ENCODE measurements at regions not wholly inside any gene's neighbourhood (a gene's known extent, or its start where the extent isn't known, plus 50 kb on each side); places are given as distances from the start of the nearest gene placed in this dataset.

- no peak overlapping the region for H3K27ac Mint-ChIP-seq (ENCODE audit: unreplicated experiment)
- TF ChIP-seq CTCF (IDR thresholded peaks at IDR 0.05): no peak
- DNase-seq (ENCODE audit: extremely low spot score, unreplicated experiment): no peak
- H3K27me3 Mint-ChIP-seq (ENCODE audit: unreplicated experiment): no peaks in the 10 kb centered on the region
- H3K4me3 Mint-ChIP-seq (ENCODE audit: unreplicated experiment): no peak overlapping the region
- H3K4me1 Mint-ChIP-seq (ENCODE audit: unreplicated experiment): no peaks in the 10 kb centered on the region
- H3K9me3 Mint-ChIP-seq (ENCODE audit: unreplicated experiment): peaks cover 42% of the 10 kb centered on the region
- no peaks in the 10 kb centered on the region for H3K36me3 Mint-ChIP-seq (ENCODE audit: unreplicated experiment)
These were observed 259.4 kb upstream of the SSTR1 start for GRCh38 chr14:37948266-37948665.

- H3K36me3 Mint-ChIP-seq (ENCODE audit: unreplicated experiment): no peaks in the 10 kb centered on the region
- DNase-seq (ENCODE audit: extremely low spot score, unreplicated experiment): no peak
- peaks cover 13% of the 10 kb centered on the region for H3K9me3 Mint-ChIP-seq (ENCODE audit: unreplicated experiment)
- H3K4me3 Mint-ChIP-seq (ENCODE audit: unreplicated experiment): no peak overlapping the region
- no peaks in the 10 kb centered on the region for H3K27me3 Mint-ChIP-seq (ENCODE audit: unreplicated experiment)
- no peaks in the 10 kb centered on the region for H3K4me1 Mint-ChIP-seq (ENCODE audit: unreplicated experiment)
- TF ChIP-seq CTCF (IDR thresholded peaks at IDR 0.05): no peak
- no peak overlapping the region for H3K27ac Mint-ChIP-seq (ENCODE audit: unreplicated experiment)
These were observed 239.0 kb upstream of the SSTR1 start for GRCh38 chr14:37968664-37969240.

GRCh38 chr14:37969511-37969979, 238.2 kb upstream of the SSTR1 start:
- Mint-ChIP-seq H3K27me3 (ENCODE audit: unreplicated experiment) (no peaks in the 10 kb centered on the region), H3K27ac (ENCODE audit: unreplicated experiment) (no peak overlapping the region), H3K4me3 (ENCODE audit: unreplicated experiment) (no peak overlapping the region), H3K4me1 (ENCODE audit: unreplicated experiment) (no peaks in the 10 kb centered on the region), H3K36me3 (ENCODE audit: unreplicated experiment) (no peaks in the 10 kb centered on the region), H3K9me3 (ENCODE audit: unreplicated experiment) (peaks cover 13% of the 10 kb centered on the region)
- DNase-seq (ENCODE audit: extremely low spot score, unreplicated experiment): no peak
- no peak for TF ChIP-seq CTCF (IDR thresholded peaks at IDR 0.05)

GRCh38 chr14:37970696-37971095, 237.0 kb upstream of the SSTR1 start:
- Mint-ChIP-seq H3K27me3 (ENCODE audit: unreplicated experiment) (no peaks in the 10 kb centered on the region), H3K36me3 (ENCODE audit: unreplicated experiment) (no peaks in the 10 kb centered on the region), H3K27ac (ENCODE audit: unreplicated experiment) (no peak overlapping the region), H3K4me3 (ENCODE audit: unreplicated experiment) (no peak overlapping the region), H3K4me1 (ENCODE audit: unreplicated experiment) (no peaks in the 10 kb centered on the region), H3K9me3 (ENCODE audit: unreplicated experiment) (peaks cover 20% of the 10 kb centered on the region)
- DNase-seq (ENCODE audit: extremely low spot score, unreplicated experiment): no peak
- no peak for TF ChIP-seq CTCF (IDR thresholded peaks at IDR 0.05)

GRCh38 chr14:37972941-37973887, 234.5 kb upstream of the SSTR1 start:
- Mint-ChIP-seq H3K4me3 (ENCODE audit: unreplicated experiment) (no peak overlapping the region), H3K36me3 (ENCODE audit: unreplicated experiment) (no peaks in the 10 kb centered on the region), H3K27ac (ENCODE audit: unreplicated experiment) (no peak overlapping the region), H3K4me1 (ENCODE audit: unreplicated experiment) (no peaks in the 10 kb centered on the region), H3K9me3 (ENCODE audit: unreplicated experiment) (peaks cover 25% of the 10 kb centered on the region), H3K27me3 (ENCODE audit: unreplicated experiment) (no peaks in the 10 kb centered on the region)
- no peak for DNase-seq (ENCODE audit: extremely low spot score, unreplicated experiment)
- no peak for TF ChIP-seq CTCF (IDR thresholded peaks at IDR 0.05)

All from osteocyte (in vitro differentiated cells).